ENCODE measurements at regions not wholly inside any gene's neighbourhood (a gene's known extent, or its start where the extent isn't known, plus 50 kb on each side); places are given as distances from the start of the nearest gene placed in this dataset.

- DNase-seq (ENCODE audit: low spot score) (no peak), ATAC-seq (no peak)
- Histone ChIP-seq H3K9me2 (ENCODE audit: insufficient read depth) (no peaks in the 10 kb centered on the region), H3K27ac (ENCODE audit: low read depth) (no peak overlapping the region), H3K27me3 (ENCODE audit: insufficient read depth) (no peaks in the 10 kb centered on the region), H4K20me1 (replicated peaks; ENCODE audit: insufficient read depth) (no peaks in the 10 kb centered on the region), H3F3A (replicated peaks; ENCODE audit: low read depth) (no peaks in the 10 kb centered on the region), H3K4me1 (ENCODE audit: insufficient read depth) (peaks cover 35% of the 10 kb centered on the region), H3K4me2 (no peak overlapping the region; the same call in 1 of the 2 replicates), H3K4me3 (no peak overlapping the region), H3K36me3 (ENCODE audit: insufficient read depth) (no peaks in the 10 kb centered on the region), H3K79me2 (replicated peaks; ENCODE audit: insufficient read depth) (no peaks in the 10 kb centered on the region), H2AFZ (no peak overlapping the region)
- H3K4me1 Mint-ChIP-seq = peaks cover 29% of the 10 kb centered on the region
- H3K27ac Mint-ChIP-seq = no peak overlapping the region
- H3K9me3 Mint-ChIP-seq = no peaks in the 10 kb centered on the region
- H3K4me3 Mint-ChIP-seq = no peak overlapping the region
- no peak for TF ChIP-seq ZNF331 (CRISPR knock-in tag; IDR thresholded peaks at IDR 0.05; ENCODE audit: low read depth)
- TF ChIP-seq ZNF114 (CRISPR knock-in tag; IDR thresholded peaks at IDR 0.05) = no peak
- no peak for TF ChIP-seq EZH2 (IDR thresholded peaks at IDR 0.05; ENCODE audit: low read depth, unreplicated experiment)
- no peak for TF ChIP-seq ETS1 (IDR thresholded peaks at IDR 0.05)
- TF ChIP-seq POLR2AphosphoS5 (IDR thresholded peaks at IDR 0.05; ENCODE audit: low read depth) = no peak
- TF ChIP-seq NANOG (IDR thresholded peaks at IDR 0.05; ENCODE audit: borderline replicate concordance) = no peak
- no peak for TF ChIP-seq CTCF (conservative IDR thresholded peaks at IDR 0.05; ENCODE audit: low read depth in 2 of 2)
- TF ChIP-seq CREB1 (CRISPR knock-in tag; IDR thresholded peaks at IDR 0.05; ENCODE audit: low read depth) = no peak
- H3K36me3 Mint-ChIP-seq (ENCODE audit: low read depth) = no peaks in the 10 kb centered on the region
- no peaks in the 10 kb centered on the region for H3K27me3 Mint-ChIP-seq (ENCODE audit: insufficient read depth, low read depth, poor library complexity)
Observed at GRCh38 chr5:74476819-74477453, 163.6 kb downstream of the ENC1 start.

- Histone ChIP-seq H3K4me2 (peak overlapping the region; percentile 65), H3K27ac (ENCODE audit: low read depth) (no peak overlapping the region), H3K4me3 (no peak overlapping the region), H3K4me1 (ENCODE audit: insufficient read depth) (peaks cover 33% of the 10 kb centered on the region), H3F3A (replicated peaks; ENCODE audit: low read depth) (no peaks in the 10 kb centered on the region), H2AFZ (0 out of 2 replicates have a peak overlapping the region, but pooled peaks have one; percentile 23), H3K36me3 (ENCODE audit: insufficient read depth) (no peaks in the 10 kb centered on the region), H3K9me2 (ENCODE audit: insufficient read depth) (no peaks in the 10 kb centered on the region), H4K20me1 (replicated peaks; ENCODE audit: insufficient read depth) (no peaks in the 10 kb centered on the region), H3K79me2 (replicated peaks; ENCODE audit: insufficient read depth) (no peaks in the 10 kb centered on the region), H3K27me3 (ENCODE audit: insufficient read depth) (no peaks in the 10 kb centered on the region)
- Mint-ChIP-seq H3K4me3 (peak overlapping the region; percentile 1; the same call in 2 of the 3 replicates), H3K4me1 (peaks cover 28% of the 10 kb centered on the region), H3K27ac (peak overlapping the region; percentile 2; the same call in 1 of the 2 replicates), H3K36me3 (ENCODE audit: low read depth) (no peaks in the 10 kb centered on the region), H3K9me3 (no peaks in the 10 kb centered on the region), H3K27me3 (ENCODE audit: insufficient read depth, low read depth, poor library complexity) (no peaks in the 10 kb centered on the region)
- no peak for DNase-seq (ENCODE audit: low spot score)
- ATAC-seq = no peak
- TF ChIP-seq ZNF462 (CRISPR knock-in tag; IDR thresholded peaks at IDR 0.05) (no peak), ZNF331 (CRISPR knock-in tag; IDR thresholded peaks at IDR 0.05; ENCODE audit: low read depth) (no peak), EZH2phosphoT487 (IDR thresholded peaks at IDR 0.05; ENCODE audit: unreplicated experiment) (no peak), ETS1 (IDR thresholded peaks at IDR 0.05) (no peak)
Observed at GRCh38 chr5:74476046-74476818, 164.3 kb downstream of the ENC1 start.

Measured in GM23338 (cell line).